GM21381 (cell line): ENCODE measurements at regions not wholly inside any gene's neighbourhood (a gene's known extent, or its start where the extent isn't known, plus 50 kb on each side); places are given as distances from the start of the nearest gene placed in this dataset.
"Not testable (repeated sequence)": the region's sequence is repeated elsewhere in the genome, so short reads cannot be mapped to it uniquely, and the experiment has no call there.

Experiments used
- ATAC-seq: cut with Tn5 transposase; IDR thresholded peaks from one replicate; pipeline ENCODE4 v1.9.1; 2021; ENCODE audit warnings: mild to moderate bottlenecking, moderate library complexity; ENCODE audit not compliant: unreplicated experiment

DNA sequence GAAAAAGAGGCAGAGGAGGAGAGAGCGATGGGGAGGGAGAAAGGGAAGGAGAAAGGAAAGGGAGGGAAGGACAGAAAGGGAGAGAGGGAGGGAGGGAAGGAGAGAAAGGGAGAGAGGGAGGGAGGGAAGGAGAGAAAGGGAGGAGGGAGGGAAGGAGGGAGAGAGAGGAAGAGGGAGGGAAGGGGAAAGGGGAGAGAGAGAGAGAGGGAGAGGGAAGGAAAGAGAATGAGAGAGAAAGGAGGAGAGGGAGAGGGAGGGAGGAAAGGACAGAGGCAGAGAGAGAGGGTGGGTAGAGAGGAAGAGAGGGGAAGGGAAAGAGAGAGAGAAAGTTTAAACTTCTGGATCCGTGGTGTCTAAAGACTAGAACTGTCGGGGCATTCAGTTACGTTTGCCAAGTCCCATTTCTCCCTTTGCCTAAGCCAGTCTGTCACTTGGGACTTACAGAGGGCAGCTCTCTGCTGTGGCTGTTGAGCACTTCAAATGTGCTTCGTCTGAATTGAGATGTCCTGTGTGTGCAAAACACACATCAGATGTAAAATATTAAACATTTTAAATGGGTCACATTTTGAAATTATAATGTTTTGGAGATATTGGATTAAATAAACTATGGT, 62.6 kb downstream of the PLXNA1 start:
- no peak for ATAC-seq

DNA sequence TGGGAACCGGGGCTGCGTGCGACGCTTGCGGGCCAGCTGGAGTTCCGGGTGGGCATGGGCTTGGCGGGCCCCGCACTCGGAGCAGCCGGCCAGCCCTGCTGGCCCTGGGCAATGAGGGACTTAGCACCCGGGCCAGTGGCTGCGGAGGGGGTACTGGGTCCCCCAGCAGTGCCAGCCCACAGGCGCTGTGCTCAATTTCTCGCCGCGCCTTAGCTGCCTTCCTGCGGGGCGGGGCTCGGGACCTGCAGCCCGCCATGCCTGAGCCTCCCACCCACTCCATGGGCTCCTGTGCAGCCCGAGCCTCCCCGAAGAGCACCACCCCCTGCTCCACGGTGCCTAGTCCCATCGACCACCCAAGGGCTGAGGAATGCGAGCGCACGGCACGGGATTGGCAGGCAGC, 63.8 kb downstream of the PLXNA1 start:
- not testable (repeated sequence) for ATAC-seq

DNA sequence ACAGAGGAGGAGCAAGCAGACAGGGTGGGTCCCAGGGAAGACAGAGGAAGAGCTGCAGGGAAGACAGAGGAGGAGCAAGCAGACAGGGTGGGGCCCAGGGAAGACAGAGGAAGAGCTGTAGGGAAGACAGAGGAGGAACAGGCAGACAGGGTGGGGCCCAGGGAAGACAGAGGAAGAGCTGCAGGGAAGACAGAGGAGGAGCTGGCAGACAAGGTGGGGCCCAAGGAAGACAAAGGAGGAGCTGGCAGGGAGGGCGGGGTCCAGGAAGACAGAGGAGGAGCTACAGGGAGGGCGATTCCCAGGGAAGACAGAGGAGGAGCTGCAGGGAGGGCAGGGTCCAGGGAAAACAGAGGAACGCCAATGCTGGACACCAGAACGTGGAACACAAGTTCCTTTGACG, 66.5 kb downstream of the PLXNA1 start:
- no peak for ATAC-seq

DNA sequence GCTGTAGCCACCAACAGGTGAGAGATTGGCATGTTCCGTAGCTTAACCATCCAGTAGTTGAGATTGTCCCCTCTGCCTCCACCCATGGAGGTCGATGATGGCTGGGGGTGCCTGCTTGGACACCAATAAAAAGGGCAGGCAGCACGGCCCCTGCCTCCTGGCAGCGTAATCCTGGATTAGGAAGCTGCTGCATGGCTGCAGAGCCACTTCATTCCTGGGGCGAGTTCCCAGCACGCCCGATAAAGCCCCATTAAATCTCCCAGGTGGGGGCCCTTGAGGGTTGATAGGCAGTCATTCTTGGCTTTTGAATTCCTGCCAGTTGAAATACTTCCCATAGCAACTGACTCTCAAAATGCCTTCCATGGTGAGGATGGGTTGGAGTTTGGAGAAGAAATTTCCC, 67.8 kb downstream of the PLXNA1 start:
- no peak for ATAC-seq

DNA sequence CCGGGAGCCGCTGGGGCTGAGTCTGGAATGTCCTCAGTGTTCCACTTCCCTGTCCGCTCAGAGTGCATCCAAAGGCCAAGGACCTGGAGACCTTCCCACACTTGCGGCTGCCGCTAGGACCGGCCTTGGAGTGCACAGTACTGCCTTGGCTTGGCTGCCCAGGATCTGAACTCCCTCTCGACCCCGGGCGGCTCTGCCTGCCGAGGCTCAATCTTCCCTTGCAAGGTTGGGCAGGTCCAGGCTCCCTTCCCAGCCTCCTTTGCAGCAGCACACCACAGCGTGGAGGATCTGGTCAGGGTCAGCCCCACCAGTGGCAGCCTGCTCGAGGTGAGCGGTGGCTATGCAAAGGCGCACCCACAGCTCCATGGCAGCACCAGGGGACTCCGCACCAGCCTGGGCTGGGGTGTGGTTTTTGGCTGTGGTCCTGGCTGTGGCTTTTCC, 69.2 kb downstream of the PLXNA1 start:
- no peak for ATAC-seq

DNA sequence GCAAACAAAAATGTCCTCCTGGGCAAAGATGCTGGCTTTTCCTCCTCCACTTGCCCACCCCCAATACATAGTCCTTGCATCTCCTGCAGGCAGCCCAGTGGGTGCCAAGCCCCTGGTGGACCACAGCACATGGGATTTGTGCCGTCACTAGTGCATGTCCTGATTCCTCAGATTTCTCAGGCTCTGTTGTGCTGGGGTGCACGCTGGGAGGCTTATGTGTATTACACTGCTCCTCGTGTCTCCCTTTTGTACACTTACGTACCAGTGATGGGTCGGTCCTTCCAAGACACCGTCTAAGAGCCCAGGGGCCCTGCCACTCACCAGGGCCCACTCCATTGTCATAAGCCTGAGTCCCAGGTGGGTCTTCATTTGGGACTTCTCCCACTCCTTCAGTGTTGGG, 70.1 kb downstream of the PLXNA1 start:
- ATAC-seq = no peak

DNA sequence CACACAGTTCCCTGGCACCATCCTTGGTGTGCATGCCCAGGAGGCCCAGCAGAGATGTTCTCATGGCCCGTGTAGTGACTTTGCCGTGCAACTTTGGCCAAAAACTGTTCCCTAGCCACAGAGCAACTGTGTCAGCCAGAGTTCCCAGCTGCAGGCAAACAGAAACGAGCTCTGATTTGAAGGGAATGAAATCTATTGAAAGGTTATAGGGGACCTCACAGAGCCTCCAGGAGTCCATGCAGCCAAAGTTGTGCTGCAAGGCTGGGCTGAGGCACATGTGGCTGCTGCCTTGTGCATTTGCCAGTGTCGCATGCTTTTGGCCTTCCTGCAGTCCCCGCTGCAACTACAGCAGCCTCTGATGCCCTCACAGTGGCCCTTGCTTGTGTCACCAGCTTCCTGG, 70.5 kb downstream of the PLXNA1 start:
- no peak for ATAC-seq

DNA sequence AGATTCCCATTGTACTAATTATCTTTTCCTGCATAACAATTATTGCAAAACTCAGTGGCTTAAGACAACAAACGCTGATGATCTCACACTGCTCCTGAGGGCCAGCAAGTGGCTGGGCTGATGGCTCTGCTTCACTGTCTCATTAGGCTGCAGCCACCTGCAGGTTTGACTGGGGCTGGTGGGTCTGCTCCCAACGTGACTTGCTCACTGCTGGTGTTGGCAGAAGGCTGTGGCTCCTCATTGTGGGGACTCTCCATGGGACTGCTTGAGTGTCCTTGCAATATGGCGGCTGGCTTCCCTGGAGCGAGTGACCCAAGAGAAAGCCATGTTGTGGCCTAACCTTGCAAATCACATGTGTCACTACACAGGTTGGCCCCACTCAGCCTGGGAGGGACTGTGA, 71.1 kb downstream of the PLXNA1 start:
- no peak for ATAC-seq

DNA sequence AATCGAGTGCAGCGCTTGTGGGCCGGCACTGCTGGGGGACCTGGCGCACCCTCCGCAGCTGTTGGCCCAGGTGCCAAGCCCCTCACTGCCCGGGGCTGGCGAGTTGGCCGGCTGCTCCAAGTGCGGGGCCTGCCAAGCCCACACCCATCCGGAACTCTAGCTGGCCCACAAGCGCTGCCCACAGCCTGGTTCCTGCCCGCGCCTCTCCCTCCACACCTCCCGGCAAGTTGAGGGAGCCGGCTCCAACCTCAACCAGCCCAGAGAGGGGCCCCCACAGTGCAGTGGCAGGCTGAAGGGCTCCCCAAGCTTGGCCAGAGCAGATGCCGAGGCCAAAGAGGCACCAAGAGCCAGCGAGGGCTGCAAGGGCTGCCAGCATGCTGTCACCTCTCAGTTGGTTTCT, 73.4 kb downstream of the PLXNA1 start:
- ATAC-seq = no peak

DNA sequence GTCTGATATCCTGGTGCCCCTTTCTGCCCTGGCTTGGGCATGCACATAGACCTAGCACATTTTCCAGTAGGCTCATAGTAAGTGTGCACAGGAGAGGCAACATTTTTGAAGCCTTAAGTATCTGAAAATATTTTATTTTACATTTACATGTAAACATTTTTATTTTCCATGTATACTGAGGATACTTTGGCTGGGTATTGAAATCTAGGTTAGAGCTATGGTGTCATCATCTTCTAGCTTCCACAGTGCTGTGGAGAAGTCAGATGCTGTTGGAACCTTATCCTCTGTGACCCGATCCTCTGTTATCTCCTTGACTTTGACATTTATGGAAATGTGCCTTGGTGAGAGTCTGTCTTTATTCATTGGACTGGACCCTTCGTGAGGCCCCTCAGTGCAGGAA, 74.1 kb downstream of the PLXNA1 start:
- no peak for ATAC-seq

DNA sequence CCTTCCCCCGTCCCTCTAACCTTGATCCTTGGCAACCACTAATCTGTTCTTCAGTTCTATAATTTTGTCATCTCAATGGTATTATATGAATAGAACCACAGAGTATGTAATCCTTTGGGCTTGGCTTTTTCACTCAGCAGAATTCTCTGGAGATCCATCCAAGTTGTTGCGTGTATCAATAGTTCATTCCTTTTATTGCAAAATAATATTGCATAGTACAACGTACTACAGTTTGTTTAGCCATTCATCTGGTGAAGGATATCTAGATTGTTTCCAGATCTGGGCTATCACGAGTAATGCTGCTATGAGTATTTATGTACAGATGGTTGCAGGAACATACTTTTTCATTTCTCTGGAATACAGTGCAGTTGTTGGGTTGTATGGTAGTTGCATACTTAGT, 76.2 kb downstream of the PLXNA1 start:
- no peak for ATAC-seq

DNA sequence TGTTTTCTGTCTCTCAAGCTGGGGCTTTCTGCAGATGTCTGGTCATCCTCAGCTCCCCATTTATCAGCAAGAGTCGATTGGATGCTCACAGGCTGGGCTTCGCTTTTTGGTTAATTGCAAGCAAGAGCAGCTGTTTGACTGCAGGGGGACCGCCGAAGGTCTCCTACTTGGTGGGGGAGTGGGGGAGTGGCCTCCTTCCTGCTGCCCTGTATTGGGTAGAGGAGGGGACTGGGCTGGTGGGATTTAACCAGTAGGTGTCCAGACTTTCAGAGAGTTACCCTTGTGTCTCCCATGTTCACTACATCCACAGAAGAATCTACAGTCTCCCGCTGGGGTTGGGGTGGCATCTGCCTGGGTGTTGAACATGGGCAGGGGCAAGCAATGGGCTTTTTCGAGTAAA, 78.7 kb downstream of the PLXNA1 start:
- ATAC-seq = no peak

DNA sequence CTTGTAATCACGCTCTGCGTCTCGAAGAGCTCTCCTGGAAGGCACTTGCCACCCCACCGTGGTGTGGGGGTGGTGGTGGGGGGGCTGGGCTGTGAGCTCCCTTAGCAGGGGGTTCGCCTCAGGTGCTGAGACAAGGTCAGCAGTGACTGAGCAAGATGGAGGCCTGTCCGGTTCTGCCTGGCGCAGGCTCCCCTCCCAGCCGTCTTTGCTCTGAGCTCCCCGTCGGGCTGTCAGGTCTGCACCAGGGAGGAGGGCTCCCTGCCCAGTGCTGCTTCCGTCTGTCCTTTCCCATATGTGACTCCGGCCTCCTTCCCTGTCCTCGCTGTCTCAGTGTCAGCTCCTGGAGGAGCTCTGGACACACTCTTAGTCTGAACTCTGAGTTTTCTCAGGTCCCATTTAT, 80.0 kb downstream of the PLXNA1 start:
- no peak for ATAC-seq

DNA sequence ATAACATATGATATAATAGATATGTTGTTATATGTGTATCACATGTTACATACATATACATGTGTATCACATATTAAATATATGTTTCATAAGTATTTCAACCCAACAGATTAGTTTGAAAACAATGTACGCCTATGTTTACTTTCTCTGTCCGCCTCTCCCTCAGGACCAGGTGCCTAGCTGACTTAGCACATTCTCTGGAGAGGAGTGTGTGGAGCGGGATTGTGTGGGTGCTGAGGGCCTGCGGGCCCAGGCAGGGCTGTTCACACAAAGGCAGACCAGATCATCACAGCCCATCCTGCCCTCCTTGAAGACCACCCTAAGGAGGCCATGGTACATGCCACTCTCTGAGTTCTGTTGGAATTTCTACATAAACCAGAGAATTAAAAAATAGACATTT, 81.0 kb downstream of the PLXNA1 start:
- no peak for ATAC-seq

DNA sequence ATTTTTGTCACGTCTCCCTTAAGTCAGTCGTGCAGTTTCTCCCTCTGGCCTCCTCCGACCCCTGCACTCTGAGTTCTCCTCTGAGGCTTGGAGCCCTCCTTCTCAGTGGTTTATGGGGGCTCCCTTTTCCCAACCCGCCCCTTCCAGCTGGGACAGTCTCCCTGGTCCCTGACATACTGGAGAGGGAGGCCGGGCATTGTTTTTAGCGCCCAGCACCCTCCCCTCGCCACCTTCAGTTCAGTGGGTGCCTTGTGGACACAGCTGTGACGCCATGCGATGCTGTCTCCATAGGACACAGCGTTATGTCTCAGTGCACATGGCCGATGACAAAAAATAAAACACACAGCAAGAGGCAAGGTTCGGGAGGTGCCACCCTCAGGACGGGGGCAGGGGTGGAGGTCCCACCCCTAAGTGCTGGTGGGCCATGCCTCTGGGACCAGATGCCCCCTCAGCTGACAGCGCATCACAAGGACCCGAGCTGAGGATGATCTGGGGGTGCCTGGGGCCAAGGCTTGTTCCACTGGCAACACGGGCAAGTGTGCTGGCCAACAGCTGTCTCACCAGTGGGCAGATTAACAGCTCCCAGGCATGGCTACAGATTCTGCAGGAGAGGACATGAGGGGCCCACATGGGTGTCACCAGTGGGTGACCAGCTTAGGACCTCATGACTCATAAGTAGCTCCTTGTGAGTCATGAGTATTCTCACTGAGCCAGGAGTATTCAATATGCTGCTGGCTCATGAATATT, 81.6 kb downstream of the PLXNA1 start:
- ATAC-seq = no peak

DNA sequence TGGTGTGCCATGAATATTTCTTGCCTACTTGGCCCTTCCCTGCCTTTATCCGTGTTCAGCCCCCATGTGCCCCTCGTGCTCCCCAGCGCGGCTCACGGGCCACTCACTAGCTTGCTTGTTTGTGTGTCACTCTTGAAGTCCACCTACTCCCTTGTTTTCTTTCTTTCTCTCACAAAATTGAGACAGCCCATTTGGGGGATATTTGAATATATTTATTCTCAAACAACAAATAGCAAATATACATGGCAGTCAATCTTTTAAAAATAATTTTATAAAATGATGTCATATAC, 82.2 kb downstream of the PLXNA1 start:
- ATAC-seq = no peak

DNA sequence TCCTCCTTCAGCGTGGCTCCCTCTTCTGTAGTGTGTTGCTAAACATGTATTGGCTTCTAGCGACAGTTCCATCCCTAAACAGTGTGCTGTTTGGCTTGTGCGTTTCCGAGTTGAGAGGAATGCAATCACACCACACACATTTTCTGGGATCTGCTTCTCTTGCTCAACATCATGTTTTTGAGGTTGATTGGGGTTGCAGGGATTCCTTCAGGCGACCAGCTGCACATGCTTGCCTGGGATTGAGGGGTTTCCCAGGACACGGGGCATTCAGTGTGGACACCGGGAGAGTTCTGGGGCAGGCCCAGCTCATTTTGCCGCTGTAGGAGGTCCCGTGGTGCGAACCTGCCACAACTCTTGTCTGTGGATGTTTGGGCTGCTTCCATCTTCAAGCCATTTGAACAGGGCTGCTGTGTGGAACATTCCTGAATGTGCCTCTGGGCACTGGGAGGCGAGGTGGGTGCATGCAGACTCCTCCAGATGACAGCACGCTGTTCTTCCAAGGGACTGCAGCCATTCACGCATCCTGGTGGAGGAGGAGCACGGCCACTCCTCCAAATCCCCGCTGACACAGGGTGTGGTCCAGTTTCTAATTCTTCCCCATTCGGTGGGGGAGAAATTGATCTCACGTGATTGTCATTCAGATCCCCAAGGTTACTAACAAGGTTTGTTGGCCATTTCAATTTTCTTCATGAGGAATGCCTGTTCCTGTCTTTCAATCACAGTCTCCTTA, 82.8 kb downstream of the PLXNA1 start:
- ATAC-seq = no peak

DNA sequence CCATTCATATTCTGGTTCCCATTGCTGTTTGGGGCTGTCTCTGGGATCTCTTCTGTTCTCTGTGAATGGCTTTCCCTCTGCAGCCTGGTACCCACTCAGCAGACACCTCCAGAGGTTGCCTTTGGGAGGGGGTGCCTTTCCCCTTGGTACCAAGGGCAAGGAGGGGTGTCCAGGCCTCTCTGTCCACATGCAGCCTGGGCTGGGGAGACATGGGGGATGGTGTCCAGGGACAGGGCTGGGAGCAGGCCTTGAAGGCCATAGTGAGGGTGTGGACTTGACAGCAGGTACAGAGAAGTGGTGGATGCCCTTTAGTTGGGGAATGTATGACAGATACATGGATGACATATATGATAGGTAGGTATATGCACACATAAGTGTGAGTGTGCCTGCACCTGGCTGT, 83.7 kb downstream of the PLXNA1 start:
- ATAC-seq = no peak

DNA sequence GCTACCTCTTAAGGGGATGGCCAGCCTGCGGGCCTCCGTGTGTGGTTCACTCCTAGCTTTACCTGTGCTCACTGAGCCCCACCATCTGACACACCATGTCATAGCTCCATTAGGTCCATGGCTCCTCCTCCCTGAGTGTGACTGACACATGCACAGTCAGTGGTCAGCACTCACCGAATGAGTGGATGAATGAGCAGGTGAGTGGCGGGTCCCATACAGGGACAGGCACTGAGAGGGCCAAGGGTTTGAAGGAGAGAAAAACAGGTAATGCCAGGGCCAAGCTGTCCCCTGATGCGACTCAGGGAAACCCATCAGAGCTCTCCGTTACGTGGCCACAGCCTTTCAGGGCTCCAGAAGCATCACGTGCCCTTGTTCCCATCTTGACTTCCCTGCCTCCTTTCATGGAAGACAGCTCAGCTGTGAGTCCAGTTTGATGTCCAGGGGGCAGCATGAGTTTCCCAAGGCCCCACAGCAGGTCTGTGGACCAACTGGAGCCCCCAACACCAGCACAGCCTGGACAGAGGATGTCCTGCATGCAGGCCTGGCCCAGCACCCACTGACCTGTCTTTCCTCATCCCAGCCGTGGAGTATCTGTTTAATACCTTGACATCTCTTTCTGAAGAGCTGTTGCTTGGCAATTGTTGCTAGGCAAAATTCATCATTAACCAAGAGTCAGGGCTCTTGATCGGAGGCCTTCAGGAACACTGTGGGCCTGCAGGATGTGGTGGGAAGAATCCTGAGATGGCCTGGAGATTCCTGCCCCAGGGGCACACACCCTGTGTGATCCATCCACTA, 84.4 kb downstream of the PLXNA1 start:
- no peak for ATAC-seq

DNA sequence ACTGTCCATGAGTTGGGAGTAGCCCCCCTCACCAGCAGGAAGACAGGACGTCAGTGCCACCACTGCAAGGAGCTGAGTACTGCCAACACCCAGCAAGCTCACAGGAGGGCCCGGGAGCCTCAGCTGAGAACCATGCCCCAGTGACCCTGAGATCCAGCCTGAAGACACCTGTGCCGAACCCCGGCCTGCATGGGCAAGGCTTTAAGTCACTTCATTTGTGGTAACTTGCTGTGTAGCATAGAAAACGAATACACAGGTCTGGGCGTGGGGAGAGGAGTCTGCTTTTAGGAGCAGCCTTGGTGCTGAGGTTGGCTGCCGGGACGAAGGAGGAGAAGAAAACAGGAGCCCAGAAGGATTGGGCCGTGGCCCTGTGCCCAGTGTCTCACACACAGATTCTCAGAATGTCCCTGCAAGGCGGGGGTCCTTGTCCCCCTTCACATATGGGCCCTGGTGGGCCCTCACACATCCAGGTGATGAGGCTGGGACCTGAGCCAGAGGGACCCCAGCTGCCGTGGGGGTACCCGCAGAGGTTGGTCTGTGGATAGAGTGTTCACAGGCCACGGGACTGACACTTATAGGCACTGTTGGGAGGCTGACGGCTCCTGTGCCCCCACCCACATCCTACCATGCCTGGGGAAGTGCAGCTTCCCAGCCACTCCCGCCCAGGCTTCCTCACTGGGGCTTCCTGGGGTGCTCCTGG, 85.3 kb downstream of the PLXNA1 start:
- no peak for ATAC-seq

DNA sequence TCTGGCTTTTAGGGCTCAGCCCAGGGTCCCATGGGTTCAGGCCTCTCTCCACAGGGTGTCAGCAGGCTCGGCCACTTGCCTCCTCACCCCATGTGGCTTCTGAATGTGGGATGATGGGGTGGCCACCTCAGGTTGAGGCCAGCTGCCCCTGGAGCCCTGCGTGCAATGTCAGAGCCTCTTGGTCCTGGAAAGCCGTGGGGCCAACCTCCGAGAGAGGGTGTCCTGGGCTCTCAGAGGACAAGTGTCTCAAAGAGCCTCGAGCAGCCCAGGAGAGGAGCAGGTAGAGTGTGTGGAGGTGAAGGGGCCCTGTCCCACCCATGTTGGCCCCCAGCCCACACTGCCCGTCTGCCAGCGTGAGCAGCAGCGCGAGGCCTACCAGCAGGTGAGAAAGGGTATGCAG, 86.0 kb downstream of the PLXNA1 start:
- no peak for ATAC-seq
